Astrocyte of the cerebellum (primary cell): ENCODE measurements at regions not wholly inside any gene's neighbourhood (a gene's known extent, or its start where the extent isn't known, plus 50 kb on each side); places are given as distances from the start of the nearest gene placed in this dataset.

Experiments used
- DNase-seq: peaks from one replicate; pipeline ENCODE4 v3.0.0-alpha.2; 2011; ENCODE audit warnings: low read depth
- H3K4me3 ChIP-seq: 2 replicates; pipeline ENCODE4 v1.5.1; 2011; ENCODE audit warnings: mild to moderate bottlenecking, low read depth, low read length, moderate library complexity
- CTCF ChIP-seq: IDR thresholded peaks from 2 replicates; pipeline ENCODE4 v1.5.1; 2012; ENCODE audit warnings: low read length, low read depth, moderate library complexity, mild to moderate bottlenecking; ENCODE audit errors: missing control alignments
- in situ Hi-C: cut with HindIII; loops from 2 replicates; pipeline ENCODE4 v1.10.0; 2017; ENCODE audit warnings: low sequenced_read_pairs

GRCh38 chr17:77640252-77640651, 318.3 kb upstream of the TNRC6C start:
- in situ Hi-C loops, result no loop called here
- H3K4me3 ChIP-seq, result no peak overlapping the region
- no peak for TF ChIP-seq CTCF
- no peak for DNase-seq

GRCh38 chr17:77640916-77641605, 317.4 kb upstream of the TNRC6C start:
- no peak for TF ChIP-seq CTCF
- no peak for DNase-seq
- H3K4me3 ChIP-seq, result no peak overlapping the region
- in situ Hi-C loops, result no loop called here

- in situ Hi-C loops, result no loop called here
- no peak for TF ChIP-seq CTCF
- no peak for DNase-seq
- no peak overlapping the region for H3K4me3 ChIP-seq
Observed at GRCh38 chr17:77641718-77642117, 316.8 kb upstream of the TNRC6C start.

- no peak for DNase-seq
- no peak overlapping the region for H3K4me3 ChIP-seq
- no peak for TF ChIP-seq CTCF
- in situ Hi-C loops, result loop anchor here (5.0 kb wide), 1 partner anchor 47 kb away; no protein-coding TSS in a partner anchor
Observed at GRCh38 chr17:77644181-77645071, 314.1 kb upstream of the TNRC6C start.

- H3K4me3 ChIP-seq, result no peak overlapping the region
- DNase-seq, result no peak
- no peak for TF ChIP-seq CTCF
- in situ Hi-C loops, result loop anchor here (5.0 kb wide), 1 partner anchor 48 kb away; no protein-coding TSS in a partner anchor
Observed at GRCh38 chr17:77645072-77646045, 313.1 kb upstream of the TNRC6C start.

- TF ChIP-seq CTCF, result no peak
- in situ Hi-C loops, result loop anchor here (5.0 kb wide), 1 partner anchor 49 kb away; no protein-coding TSS in a partner anchor
- H3K4me3 ChIP-seq, result no peak overlapping the region
- DNase-seq, result no peak
Observed at GRCh38 chr17:77646046-77646430, 312.5 kb upstream of the TNRC6C start.
